Endothelial cell of umbilical vein (primary cell): ENCODE measurements at regions not wholly inside any gene's neighbourhood (a gene's known extent, or its start where the extent isn't known, plus 50 kb on each side); places are given as distances from the start of the nearest gene placed in this dataset.

Experiments
- POLR2A ChIP-seq: IDR thresholded peaks from 2 replicates; pipeline ENCODE4 v1.6.1; 2012; ENCODE audit warnings: low read depth, mild to moderate bottlenecking, control low read depth, low read length
- POLR2AphosphoS5 ChIP-seq: IDR thresholded peaks from 2 replicates; pipeline ENCODE4 v1.6.1; 2012; ENCODE audit warnings: low read depth, mild to moderate bottlenecking, control low read depth, low read length, moderate library complexity; ENCODE audit not compliant: insufficient read depth
- TF ChIP-seq, protein P1 (sequence below), 2 donors: IDR thresholded peaks; 1 replicate in 1 of 2; 2 replicates in 1 of 2; pipeline ENCODE4 v1.5.1; 2011; ENCODE audit warnings: low read length in 2 of 2, mild to moderate bottlenecking in 2 of 2, moderate library complexity in 2 of 2, control low read depth in 1 of 2, inconsistent platforms in 1 of 2, low read depth in 1 of 2; ENCODE audit not compliant: insufficient read depth in 1 of 2; ENCODE audit errors: extremely low read depth in 1 of 2

GRCh38 chr2:225806105-225806504, 406.6 kb downstream of the NYAP2 start:
- no peak for TF ChIP-seq POLR2A
- TF ChIP-seq, protein P1, sequence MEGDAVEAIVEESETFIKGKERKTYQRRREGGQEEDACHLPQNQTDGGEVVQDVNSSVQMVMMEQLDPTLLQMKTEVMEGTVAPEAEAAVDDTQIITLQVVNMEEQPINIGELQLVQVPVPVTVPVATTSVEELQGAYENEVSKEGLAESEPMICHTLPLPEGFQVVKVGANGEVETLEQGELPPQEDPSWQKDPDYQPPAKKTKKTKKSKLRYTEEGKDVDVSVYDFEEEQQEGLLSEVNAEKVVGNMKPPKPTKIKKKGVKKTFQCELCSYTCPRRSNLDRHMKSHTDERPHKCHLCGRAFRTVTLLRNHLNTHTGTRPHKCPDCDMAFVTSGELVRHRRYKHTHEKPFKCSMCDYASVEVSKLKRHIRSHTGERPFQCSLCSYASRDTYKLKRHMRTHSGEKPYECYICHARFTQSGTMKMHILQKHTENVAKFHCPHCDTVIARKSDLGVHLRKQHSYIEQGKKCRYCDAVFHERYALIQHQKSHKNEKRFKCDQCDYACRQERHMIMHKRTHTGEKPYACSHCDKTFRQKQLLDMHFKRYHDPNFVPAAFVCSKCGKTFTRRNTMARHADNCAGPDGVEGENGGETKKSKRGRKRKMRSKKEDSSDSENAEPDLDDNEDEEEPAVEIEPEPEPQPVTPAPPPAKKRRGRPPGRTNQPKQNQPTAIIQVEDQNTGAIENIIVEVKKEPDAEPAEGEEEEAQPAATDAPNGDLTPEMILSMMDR (IDR thresholded peaks at IDR 0.05; ENCODE audit: extremely low read depth in 1 of 2, insufficient read depth in 1 of 2, low read depth in 1 of 2, low read length in 2 of 2) = no peak
- TF ChIP-seq POLR2AphosphoS5 = no peak
